Activated naive CD4-positive, alpha-beta T cell treated with anti-CD3 and anti-CD28 coated beads for 36 hours (primary cell): ENCODE measurements at regions not wholly inside any gene's neighbourhood (a gene's known extent, or its start where the extent isn't known, plus 50 kb on each side); places are given as distances from the start of the nearest gene placed in this dataset.

Experiments
- CTCF ChIA-PET: fragments of 350-600 bp; sonication (Branson Sonifier 250); formaldehyde crosslinking; loops from one replicate; lab custom pipeline; 2021; ENCODE audit warnings: antibody characterized with exemption; lab: Charles Lee
- DNase-seq: peaks from one replicate; pipeline ENCODE4 v3.0.0-alpha.2; 2020
- H3K27ac Mint-ChIP-seq: one replicate; pipeline ENCODE4 v1.8.0; 2021; ENCODE audit warnings: mild to moderate bottlenecking, mixed read lengths
- H3K27me3 Mint-ChIP-seq: one replicate; pipeline ENCODE4 v1.8.0; 2021; ENCODE audit warnings: low read depth, mixed read lengths
- H3K36me3 Mint-ChIP-seq: one replicate; pipeline ENCODE4 v1.8.0; 2021; ENCODE audit warnings: low read depth, mixed read lengths
- H3K4me1 Mint-ChIP-seq: one replicate; pipeline ENCODE4 v1.8.0; 2021; ENCODE audit warnings: low read depth, mixed read lengths
- H3K4me3 Mint-ChIP-seq: one replicate; pipeline ENCODE4 v1.8.0; 2021; ENCODE audit warnings: mild to moderate bottlenecking, moderate library complexity, mixed read lengths
- H3K9me3 Mint-ChIP-seq: one replicate; pipeline ENCODE4 v1.8.0; 2021; ENCODE audit warnings: mixed read lengths
- intact Hi-C: fragments of 100-400 bp; cut with micrococcal nuclease; formaldehyde crosslinking; loops from one replicate; pipeline ENCODE4 v1.15.1; 2023

DNA sequence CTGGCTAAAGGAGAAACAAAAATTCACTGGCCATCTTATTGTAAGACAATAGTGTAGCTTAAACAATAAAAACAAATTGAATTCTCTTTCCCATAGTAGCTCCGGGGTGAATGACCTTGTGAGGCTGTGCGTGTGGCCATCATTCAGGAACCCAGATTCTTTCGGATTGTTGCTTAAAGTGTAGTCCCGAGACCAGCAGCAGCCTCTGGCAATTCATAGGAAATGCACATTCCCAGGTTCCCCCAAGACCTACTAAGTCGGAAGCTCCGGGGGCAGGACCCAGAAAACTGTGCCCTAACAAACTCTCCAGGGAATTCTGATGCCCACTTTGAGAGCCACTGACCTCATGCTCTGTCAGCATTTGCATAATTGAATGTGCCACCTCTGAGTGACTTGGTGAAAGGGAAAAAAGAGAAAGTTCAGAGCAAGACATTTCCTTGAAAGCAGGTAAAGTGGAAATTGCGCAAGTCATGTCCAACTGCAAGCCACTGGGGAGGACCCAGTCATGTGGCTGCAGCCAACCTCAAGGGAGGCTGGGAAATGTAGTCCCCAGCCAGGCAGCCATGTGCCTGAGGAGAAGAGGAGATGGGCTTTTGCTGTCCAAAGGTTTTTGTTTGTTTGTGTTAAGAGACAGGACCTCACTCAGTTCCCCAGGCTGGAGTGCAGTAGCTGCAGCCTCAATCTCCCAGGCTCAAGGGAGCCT lies 50.7 kb upstream of the PNMA8B start:
- CTCF ChIA-PET = interaction anchor here (0.7 to 10.8 kb wide), 10 partner anchors 8 to 151 kb away, joined by 3 to 203 read pairs (median 4); partner anchors contain the start of gene DACT3
- Mint-ChIP-seq H3K27me3 (no peaks in the 10 kb centered on the region), H3K27ac (no peak overlapping the region), H3K9me3 (peaks cover 12% of the 10 kb centered on the region), H3K4me3 (no peak overlapping the region), H3K4me1 (peaks cover 6% of the 10 kb centered on the region), H3K36me3 (peaks cover 3% of the 10 kb centered on the region)
- peak; percentile 66 for DNase-seq
- intact Hi-C loops = no loop called here

DNA sequence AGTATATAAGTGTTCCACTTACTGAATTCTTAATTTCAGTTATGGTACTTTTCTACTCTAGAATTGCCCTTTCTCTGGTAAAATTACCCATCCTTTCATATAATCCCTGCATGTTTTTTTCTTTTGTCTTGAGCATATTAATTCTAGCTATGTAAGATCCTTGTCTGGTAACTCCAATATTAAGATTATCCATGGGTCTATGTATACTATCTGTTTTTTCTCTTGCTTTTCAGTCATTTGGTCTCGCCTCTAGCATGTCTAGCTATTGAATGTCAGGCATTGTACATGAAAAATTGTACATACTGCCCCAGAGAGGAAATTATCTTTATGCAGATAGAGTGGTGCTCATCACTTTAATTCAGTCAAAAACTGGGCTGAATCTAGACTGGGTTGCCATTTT lies 50.4 kb upstream of the CALM3 start:
- Mint-ChIP-seq H3K36me3 (peaks cover 5% of the 10 kb centered on the region), H3K27ac (no peak overlapping the region)

DNA sequence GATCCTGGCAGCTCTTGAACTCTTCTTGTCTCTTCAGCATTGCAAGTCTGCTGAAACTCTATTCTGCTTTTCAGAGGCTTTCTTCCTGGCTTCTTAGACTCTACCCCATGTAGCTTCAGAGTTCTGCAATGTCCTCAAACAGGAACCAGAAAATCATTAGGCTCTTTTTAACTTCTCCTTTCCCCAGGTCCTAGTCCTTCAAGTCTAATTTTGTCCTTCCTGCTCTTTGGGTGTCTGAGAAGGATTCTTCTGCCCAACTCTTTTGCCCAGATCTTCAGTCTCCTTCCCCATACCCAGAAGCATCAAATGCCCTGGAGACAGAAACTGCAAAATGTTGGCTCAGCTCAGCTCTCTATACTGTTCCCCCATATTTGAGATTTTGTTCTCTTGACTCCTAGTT lies 50.0 kb upstream of the CALM3 start:
- Mint-ChIP-seq H3K36me3 (peaks cover 5% of the 10 kb centered on the region), H3K27me3 (no peaks in the 10 kb centered on the region), H3K27ac (no peak overlapping the region), H3K4me3 (no peak overlapping the region), H3K9me3 (peaks cover 25% of the 10 kb centered on the region), H3K4me1 (peaks cover 5% of the 10 kb centered on the region)
- CTCF ChIA-PET = interaction anchor here (0.5 to 1.8 kb wide), 4 partner anchors 8 to 259 kb away, joined by 3 to 8 read pairs (median 4); no protein-coding TSS in a partner anchor
- intact Hi-C loops = no loop called here
- DNase-seq = no peak

More for the DNA sequence above, 50.4 kb upstream of the CALM3 start:
- H3K9me3 Mint-ChIP-seq = peaks cover 23% of the 10 kb centered on the region
- intact Hi-C loops = no loop called here
- CTCF ChIA-PET = interaction anchor here (0.5 to 1.8 kb wide), 4 partner anchors 8 to 258 kb away, joined by 3 to 8 read pairs (median 4); no protein-coding TSS in a partner anchor
- peaks cover 6% of the 10 kb centered on the region for H3K4me1 Mint-ChIP-seq
- H3K27me3 Mint-ChIP-seq = no peaks in the 10 kb centered on the region
- DNase-seq = no peak
- no peak overlapping the region for H3K4me3 Mint-ChIP-seq
